ENCODE measurements at regions not wholly inside any gene's neighbourhood (a gene's known extent, or its start where the extent isn't known, plus 50 kb on each side); places are given as distances from the start of the nearest gene placed in this dataset.

- TF ChIP-seq ISL1 (CRISPR knock-in tag; IDR thresholded peaks at IDR 0.05) (no peak), POU6F1 (CRISPR knock-in tag; IDR thresholded peaks at IDR 0.05; ENCODE audit: borderline replicate concordance, low read depth) (no peak), CSDC2 (CRISPR knock-in tag; IDR thresholded peaks at IDR 0.05) (no peak), ARNTL (CRISPR knock-in tag; IDR thresholded peaks at IDR 0.05; ENCODE audit: borderline replicate concordance, low read depth) (no peak), RARB (CRISPR knock-in tag; IDR thresholded peaks at IDR 0.05) (no peak), ZNF8 (CRISPR knock-in tag; IDR thresholded peaks at IDR 0.05) (no peak), PATZ1 (CRISPR knock-in tag; IDR thresholded peaks at IDR 0.05; ENCODE audit: borderline replicate concordance) (no peak), CSRNP3 (CRISPR knock-in tag; IDR thresholded peaks at IDR 0.05) (no peak), ZNF565 (CRISPR knock-in tag; conservative IDR thresholded peaks at IDR 0.05; ENCODE audit: low read depth) (no peak), BACH2 (CRISPR knock-in tag; IDR thresholded peaks at IDR 0.05; ENCODE audit: borderline replicate concordance) (no peak), ZFP30 (CRISPR knock-in tag; IDR thresholded peaks at IDR 0.05) (no peak), GLIS3 (CRISPR knock-in tag; IDR thresholded peaks at IDR 0.05) (no peak)
These were observed 65.4 kb upstream of the ASAP2 start for GRCh38 chr2:9141091-9141667.
